Effector memory CD4-positive, alpha-beta T cell (primary cell): ENCODE measurements at regions not wholly inside any gene's neighbourhood (a gene's known extent, or its start where the extent isn't known, plus 50 kb on each side); places are given as distances from the start of the nearest gene placed in this dataset.
"Not testable (repeated sequence)": the region's sequence is repeated elsewhere in the genome, so short reads cannot be mapped to it uniquely, and the experiment has no call there.

ENCODE experiments used
- DNase-seq, 3 donors: peaks; one replicate each; pipeline ENCODE4 v3.0.0-alpha.2; 2020
- H3K27ac ChIP-seq: 2 replicates; pipeline ENCODE4 v1.7.0; 2013; ENCODE audit warnings: mild to moderate bottlenecking, low read length, moderate library complexity; ENCODE audit not compliant: insufficient read depth, poor library complexity, severe bottlenecking
- H3K27me3 ChIP-seq: replicated peaks from 2 replicates; pipeline ENCODE4 v1.7.0; 2013; ENCODE audit warnings: mild to moderate bottlenecking, low read length; ENCODE audit not compliant: insufficient read depth, control insufficient read depth, poor library complexity, severe bottlenecking
- H3K36me3 ChIP-seq: 2 replicates; pipeline ENCODE4 v1.7.0; 2013; ENCODE audit warnings: mild to moderate bottlenecking, low read length, moderate library complexity; ENCODE audit not compliant: control insufficient read depth, insufficient read depth
- H3K4me1 ChIP-seq: 2 replicates; pipeline ENCODE4 v1.7.0; 2013; ENCODE audit warnings: low read length, mild to moderate bottlenecking; ENCODE audit not compliant: control insufficient read depth, insufficient read depth, poor library complexity, severe bottlenecking
- H3K4me3 ChIP-seq: 2 replicates; pipeline ENCODE4 v1.7.0; 2013; ENCODE audit warnings: low read length, low read depth, mild to moderate bottlenecking; ENCODE audit not compliant: insufficient read depth, poor library complexity, severe bottlenecking
- H3K9me3 ChIP-seq: 2 replicates; pipeline ENCODE4 v1.7.0; 2013; ENCODE audit warnings: mild to moderate bottlenecking, low read length, moderate library complexity; ENCODE audit not compliant: control insufficient read depth

GRCh38 chr7:10475940-10476641, 497.6 kb upstream of the PHF14 start:
- H3K4me1 ChIP-seq, result no peaks in the 10 kb centered on the region
- H3K27me3 ChIP-seq, result no peaks in the 10 kb centered on the region
- H3K36me3 ChIP-seq, result no peaks in the 10 kb centered on the region
- H3K4me3 ChIP-seq, result no peak overlapping the region
- H3K27ac ChIP-seq, result no peak overlapping the region
- H3K9me3 ChIP-seq, result no peaks in the 10 kb centered on the region
- no peak for DNase-seq

- Histone ChIP-seq H3K4me3 (no peak overlapping the region), H3K27me3 (no peaks in the 10 kb centered on the region), H3K9me3 (no peaks in the 10 kb centered on the region), H3K36me3 (no peaks in the 10 kb centered on the region), H3K4me1 (no peaks in the 10 kb centered on the region), H3K27ac (no peak overlapping the region)
- no peak for DNase-seq
Observed at GRCh38 chr7:10476642-10477041, 497.0 kb upstream of the PHF14 start.

- Histone ChIP-seq H3K27ac (no peak overlapping the region), H3K27me3 (no peaks in the 10 kb centered on the region), H3K4me1 (no peaks in the 10 kb centered on the region), H3K4me3 (no peak overlapping the region), H3K36me3 (no peaks in the 10 kb centered on the region), H3K9me3 (no peaks in the 10 kb centered on the region)
- DNase-seq, result no peak
Observed at GRCh38 chr7:10483671-10484070, 490.0 kb upstream of the PHF14 start.

- no peaks in the 10 kb centered on the region for H3K4me1 ChIP-seq
- no peaks in the 10 kb centered on the region for H3K36me3 ChIP-seq
- no peak overlapping the region for H3K4me3 ChIP-seq
- DNase-seq, result no peak
- H3K27me3 ChIP-seq, result no peaks in the 10 kb centered on the region
- H3K9me3 ChIP-seq, result no peaks in the 10 kb centered on the region
- no peak overlapping the region for H3K27ac ChIP-seq
Observed at GRCh38 chr7:10484767-10485166, 488.9 kb upstream of the PHF14 start.

DNA sequence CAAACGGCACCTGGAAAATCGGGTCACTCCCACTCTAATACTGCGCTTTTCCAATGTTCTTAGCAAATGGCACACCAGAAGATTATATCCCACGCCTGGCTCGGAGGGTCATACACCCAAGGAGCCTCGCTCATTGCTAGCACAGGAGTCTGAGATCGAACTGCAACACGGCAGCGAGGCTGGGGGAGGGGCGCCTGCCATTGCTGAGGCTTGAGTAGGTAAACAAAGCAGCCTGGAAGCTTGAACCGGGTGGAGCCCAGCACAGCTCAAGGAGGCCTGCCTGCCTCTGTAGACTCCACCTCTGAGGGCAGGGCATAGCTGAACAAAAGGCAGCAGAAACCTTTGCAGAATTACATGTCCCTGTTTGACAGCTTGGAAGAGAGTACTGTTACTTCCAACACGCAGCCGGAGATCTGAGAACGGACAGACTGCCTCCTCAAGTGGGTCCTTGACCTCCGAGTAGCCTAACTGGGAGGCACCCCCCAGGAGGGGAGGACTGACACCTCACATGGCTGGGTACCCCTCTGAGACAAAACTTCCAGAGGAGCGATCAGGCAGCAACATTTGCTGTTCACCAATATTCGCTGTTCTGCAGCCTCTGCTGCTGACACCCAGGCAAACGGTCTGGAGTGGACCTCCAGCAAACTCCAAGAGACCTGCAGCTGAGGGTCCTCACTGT, 472.3 kb upstream of the PHF14 start:
- H3K4me3 ChIP-seq, H3K4me1 ChIP-seq, H3K27me3 ChIP-seq, H3K9me3 ChIP-seq, H3K27ac ChIP-seq, H3K36me3 ChIP-seq, DNase-seq: not testable (repeated sequence)

DNA sequence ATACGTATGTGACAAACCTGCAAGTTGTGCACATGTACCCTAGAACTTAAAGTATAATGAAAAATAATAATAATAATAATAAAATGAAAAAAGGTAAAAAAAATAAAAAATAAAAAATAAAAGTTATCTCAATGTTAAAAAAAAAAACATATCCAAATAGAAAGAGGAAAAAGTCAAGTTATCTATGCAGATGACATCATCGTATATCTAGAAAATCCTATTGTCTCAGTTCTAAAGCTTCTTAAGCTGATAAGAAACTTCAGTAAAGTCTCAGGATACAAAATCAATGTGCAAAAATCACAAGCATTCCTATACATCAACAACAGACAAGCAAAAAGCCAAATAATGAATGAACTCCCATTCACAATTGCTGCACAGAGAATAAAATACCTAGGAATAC, 466.6 kb upstream of the PHF14 start:
- Histone ChIP-seq H3K4me3 (no peak overlapping the region), H3K27ac (no peak overlapping the region), H3K27me3 (no peaks in the 10 kb centered on the region), H3K4me1 (no peaks in the 10 kb centered on the region), H3K9me3 (no peaks in the 10 kb centered on the region), H3K36me3 (no peaks in the 10 kb centered on the region)
- DNase-seq, result no peak

DNA sequence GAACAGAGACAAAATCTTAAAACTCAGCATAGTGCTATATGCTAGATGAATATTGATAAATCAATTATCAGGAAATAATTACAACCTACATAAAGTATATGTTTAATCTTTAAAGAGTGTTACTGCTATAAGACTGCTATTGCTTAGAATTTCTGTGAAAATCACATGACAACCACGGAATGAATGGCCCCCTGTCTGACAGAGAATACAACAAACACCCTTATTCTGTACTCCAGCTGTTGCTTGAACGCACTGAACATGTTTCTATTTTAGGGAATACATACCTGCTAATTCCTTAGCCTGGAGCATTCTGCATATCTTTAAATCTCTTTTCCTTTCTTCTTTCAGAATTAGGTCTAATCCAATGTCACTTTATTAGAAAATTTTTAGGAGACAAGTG, 452.4 kb upstream of the PHF14 start:
- no peaks in the 10 kb centered on the region for H3K27me3 ChIP-seq
- H3K9me3 ChIP-seq, result no peaks in the 10 kb centered on the region
- no peak overlapping the region for H3K4me3 ChIP-seq
- H3K27ac ChIP-seq, result no peak overlapping the region
- no peaks in the 10 kb centered on the region for H3K4me1 ChIP-seq
- H3K36me3 ChIP-seq, result no peaks in the 10 kb centered on the region
- no peak for DNase-seq

DNA sequence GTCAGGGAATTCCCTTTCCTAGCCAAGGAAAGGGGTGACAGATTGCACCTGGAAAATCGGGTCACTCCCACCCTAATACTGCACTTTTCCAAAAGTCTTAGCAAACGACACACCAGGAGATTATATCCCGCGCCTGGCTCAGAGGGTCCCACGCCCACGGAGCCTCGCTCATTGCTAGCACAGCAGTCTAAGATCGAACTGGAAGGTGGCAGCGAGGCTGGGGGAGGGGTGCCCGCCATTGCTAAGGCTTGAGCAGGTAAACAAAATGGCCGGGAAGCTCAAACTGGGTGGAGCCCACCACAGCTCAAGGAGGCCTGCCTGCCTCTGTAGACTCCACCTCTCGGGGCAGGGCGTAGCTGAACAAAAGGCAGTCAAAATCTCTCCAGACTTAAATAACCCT, 440.2 kb upstream of the PHF14 start:
- not testable (repeated sequence) for H3K27ac ChIP-seq, H3K36me3 ChIP-seq, H3K4me1 ChIP-seq, H3K9me3 ChIP-seq, DNase-seq, H3K27me3 ChIP-seq, H3K4me3 ChIP-seq

DNA sequence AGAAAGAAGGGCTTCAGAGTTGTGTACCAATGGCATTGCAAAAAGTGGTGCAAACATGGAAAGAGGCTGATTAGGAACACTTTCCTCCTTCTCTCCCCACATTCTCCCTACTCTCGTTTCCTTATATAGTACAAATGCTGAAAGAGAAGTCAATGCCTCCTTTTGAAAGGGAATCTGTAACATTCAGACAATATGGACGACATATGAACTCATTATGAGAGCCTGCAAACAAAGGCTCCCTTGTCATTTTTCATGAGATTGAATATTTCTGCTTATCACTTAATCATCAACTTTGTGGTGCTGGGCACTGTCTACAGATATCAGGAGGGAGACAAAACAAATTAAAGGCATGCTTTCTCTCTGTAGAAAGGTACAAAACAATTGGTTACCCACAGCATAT, 437.1 kb upstream of the PHF14 start:
- Histone ChIP-seq H3K4me3 (no peak overlapping the region), H3K4me1 (no peaks in the 10 kb centered on the region), H3K9me3 (no peaks in the 10 kb centered on the region), H3K36me3 (no peaks in the 10 kb centered on the region), H3K27ac (no peak overlapping the region), H3K27me3 (no peaks in the 10 kb centered on the region)
- no peak for DNase-seq

DNA sequence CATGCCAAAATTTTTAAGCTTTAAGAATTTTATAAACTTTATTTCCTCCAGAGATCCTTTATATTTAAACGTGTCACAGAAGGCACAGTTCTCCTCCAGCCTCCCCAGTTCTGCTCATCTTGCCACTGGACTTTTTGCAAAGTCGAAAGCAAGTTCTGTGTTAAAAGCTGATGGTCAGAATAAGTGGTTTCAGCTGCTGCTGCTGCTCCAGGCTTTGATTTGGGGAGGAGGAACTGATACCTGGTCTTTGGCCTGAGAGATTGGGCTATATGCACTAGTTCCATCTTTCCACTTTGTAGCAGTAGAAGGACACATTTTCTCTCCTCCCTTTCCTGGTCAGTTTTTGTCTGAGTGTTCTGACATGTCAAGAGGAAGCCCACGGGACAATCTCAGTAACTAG, 435.9 kb upstream of the PHF14 start:
- DNase-seq, result no peak
- no peaks in the 10 kb centered on the region for H3K9me3 ChIP-seq
- H3K27me3 ChIP-seq, result no peaks in the 10 kb centered on the region
- no peak overlapping the region for H3K4me3 ChIP-seq
- H3K4me1 ChIP-seq, result no peaks in the 10 kb centered on the region
- H3K36me3 ChIP-seq, result no peaks in the 10 kb centered on the region
- no peak overlapping the region for H3K27ac ChIP-seq
